ENCODE measurements at regions not wholly inside any gene's neighbourhood (a gene's known extent, or its start where the extent isn't known, plus 50 kb on each side); places are given as distances from the start of the nearest gene placed in this dataset.

DNA sequence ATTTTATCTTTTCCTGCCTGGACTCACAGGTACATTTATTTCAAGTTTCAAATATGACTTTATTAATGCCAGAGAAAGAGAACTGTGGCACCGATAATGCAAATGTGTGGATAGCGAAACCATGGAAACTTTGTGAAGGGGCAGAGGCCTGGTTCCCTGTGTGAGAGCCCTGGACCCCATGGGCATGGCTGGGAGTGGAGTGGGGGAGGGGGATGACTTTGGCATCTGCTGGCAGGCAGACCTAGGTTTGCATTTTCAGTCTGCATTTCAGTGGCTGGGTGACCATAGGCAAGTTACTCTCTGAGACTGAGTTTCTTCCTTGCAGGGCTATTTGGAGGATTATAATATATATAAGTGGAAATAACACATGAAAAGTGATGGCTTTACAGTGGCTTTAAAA lies 163.8 kb upstream of the TMTC4 start (continued):
- TF ChIP-seq, protein P1, sequence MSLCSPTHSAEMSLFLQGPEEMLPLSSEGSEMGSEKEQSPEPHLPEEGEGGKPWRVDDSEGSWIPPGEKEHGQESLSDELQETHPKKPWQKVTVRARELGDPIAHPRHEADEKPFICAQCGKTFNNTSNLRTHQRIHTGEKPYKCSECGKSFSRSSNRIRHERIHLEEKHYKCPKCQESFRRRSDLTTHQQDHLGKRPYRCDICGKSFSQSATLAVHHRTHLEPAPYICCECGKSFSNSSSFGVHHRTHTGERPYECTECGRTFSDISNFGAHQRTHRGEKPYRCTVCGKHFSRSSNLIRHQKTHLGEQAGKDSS (CRISPR knock-in tag; IDR thresholded peaks at IDR 0.05; ENCODE audit: borderline replicate concordance, low read depth) = no peak
- no peak for TF ChIP-seq SALL2 (CRISPR knock-in tag; IDR thresholded peaks at IDR 0.05)
- TF ChIP-seq KLF9 (CRISPR knock-in tag; IDR thresholded peaks at IDR 0.05; ENCODE audit: low read depth) = no peak
- no peak for TF ChIP-seq SRSF4 (IDR thresholded peaks at IDR 0.05; ENCODE audit: low read depth, low read length, poor library complexity, severe bottlenecking)
- TF ChIP-seq PRPF4 (IDR thresholded peaks at IDR 0.05; ENCODE audit: low read depth, low read length, poor library complexity, severe bottlenecking) = no peak
- no peak for TF ChIP-seq MED1 (CRISPR knock-in tag; IDR thresholded peaks at IDR 0.05)
- no peak for TF ChIP-seq MTERF4 (CRISPR knock-in tag; IDR thresholded peaks at IDR 0.05)
- TF ChIP-seq ZFP82 (CRISPR knock-in tag; IDR thresholded peaks at IDR 0.05; ENCODE audit: borderline replicate concordance) = no peak
- TF ChIP-seq PAWR (CRISPR knock-in tag; IDR thresholded peaks at IDR 0.05; ENCODE audit: borderline replicate concordance) = no peak

GRCh38 chr13:100837631-100838030 lies 163.0 kb upstream of the TMTC4 start:
- 4% methylated on average over 1 of the region's 1 CpG for WGBS (ENCODE audit: low lambda C conversion rate)
- no peak for ATAC-seq
- Histone ChIP-seq H3K4me3 (replicated peaks in 1 of 3; ENCODE audit: insufficient read depth in 1 of 3, low read depth in 2 of 3, low read length in 3 of 3) (no peak overlapping the region), H3K4me1 (ENCODE audit: insufficient read depth, low read length) (no peaks in the 10 kb centered on the region), H2AFZ (ENCODE audit: low read length) (no peak overlapping the region), H3K27ac (ENCODE audit: extremely low read length, insufficient read depth, low read length) (no peak overlapping the region), H3K36me3 (replicated peaks in 1 of 2; ENCODE audit: control insufficient read depth in 1 of 2, insufficient read depth in 2 of 2, low read length in 2 of 2) (no peaks in the 10 kb centered on the region), H3K9me3 (ENCODE audit: low read length) (no peaks in the 10 kb centered on the region), H3K4me2 (ENCODE audit: low read depth, low read length) (no peak overlapping the region), H3K27me3 (ENCODE audit: control insufficient read depth in 1 of 2, insufficient read depth in 2 of 2, low read length in 2 of 2) (peaks cover 1 to 9% of the 10 kb centered on the region in 2 experiments; a peak in 2 of 5 replicates), H3K79me2 (ENCODE audit: insufficient read depth, low read length) (no peaks in the 10 kb centered on the region), H3K9ac (ENCODE audit: insufficient read depth, low read depth, low read length) (no peak overlapping the region), H4K20me1 (ENCODE audit: insufficient read depth, low read length) (no peaks in the 10 kb centered on the region)
- no peak for DNase-seq (ENCODE audit: low spot score)
- no peak for FAIRE-seq
- CTCF ChIA-PET (ENCODE audit: low intra/inter-chr PET ratio, low total read pairs) = no interaction called here
- intact Hi-C loops (cut with micrococcal nuclease; ENCODE audit: unreplicated experiment) (no loop called here), in situ Hi-C loops (cut with HindIII; ENCODE audit: extremely low pct_ligation_motif_present, low pct_unique_long_range_greater_than_20kb) (no loop called here)
- no TSS peak for BruUV-seq (replicated peaks)
- POLR2A ChIA-PET = no interaction called here
- TF ChIP-seq, protein P2, sequence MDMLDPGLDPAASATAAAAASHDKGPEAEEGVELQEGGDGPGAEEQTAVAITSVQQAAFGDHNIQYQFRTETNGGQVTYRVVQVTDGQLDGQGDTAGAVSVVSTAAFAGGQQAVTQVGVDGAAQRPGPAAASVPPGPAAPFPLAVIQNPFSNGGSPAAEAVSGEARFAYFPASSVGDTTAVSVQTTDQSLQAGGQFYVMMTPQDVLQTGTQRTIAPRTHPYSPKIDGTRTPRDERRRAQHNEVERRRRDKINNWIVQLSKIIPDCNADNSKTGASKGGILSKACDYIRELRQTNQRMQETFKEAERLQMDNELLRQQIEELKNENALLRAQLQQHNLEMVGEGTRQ (IDR thresholded peaks at IDR 0.05; ENCODE audit: low read depth, low read length) = no peak
- TF ChIP-seq, protein P2 (CRISPR knock-in tag; IDR thresholded peaks at IDR 0.05; ENCODE audit: borderline replicate concordance) = no peak
- TF ChIP-seq FLYWCH1 (CRISPR knock-in tag; IDR thresholded peaks at IDR 0.05) = no peak
- no peak for TF ChIP-seq KDM2A (CRISPR knock-in tag; IDR thresholded peaks at IDR 0.05; ENCODE audit: borderline replicate concordance, low read depth)
- TF ChIP-seq KAT8 (CRISPR knock-in tag; IDR thresholded peaks at IDR 0.05) = no peak
- no peak for TF ChIP-seq ZNF776 (CRISPR knock-in tag; IDR thresholded peaks at IDR 0.05)
- no peak for TF ChIP-seq HOXD1 (CRISPR knock-in tag; IDR thresholded peaks at IDR 0.05)
- no peak for TF ChIP-seq ZNF639 (CRISPR knock-in tag; conservative IDR thresholded peaks at IDR 0.05)
- TF ChIP-seq NCOR1 (IDR thresholded peaks at IDR 0.05; ENCODE audit: borderline replicate concordance, low read length) = no peak
